Fibroblast of lung (primary cell): ENCODE measurements at regions not wholly inside any gene's neighbourhood (a gene's known extent, or its start where the extent isn't known, plus 50 kb on each side); places are given as distances from the start of the nearest gene placed in this dataset.
A peak's percentile ranks its signal among the peaks of the same experiment; 100 is the strongest.

Source experiments
- DNase-seq, 2 donors: peaks; one replicate each; pipeline versions ENCODE4 v3.0.0 to v3.0.0-alpha.2; 2010; ENCODE audit warnings: low read depth in 2 of 2
- H2AFZ ChIP-seq: 2 replicates; pipeline ENCODE4 v1.5.1; 2012; ENCODE audit warnings: low read length, control low read depth, inconsistent platforms
- H3K27ac ChIP-seq: 2 replicates; pipeline ENCODE4 v1.5.1; 2011; ENCODE audit warnings: low read length, control low read depth; ENCODE audit not compliant: insufficient read depth
- H3K27me3 ChIP-seq: 2 replicates; pipeline ENCODE4 v1.5.1; 2011; ENCODE audit warnings: mild to moderate bottlenecking, low read length; ENCODE audit not compliant: control insufficient read depth, insufficient read depth
- H3K36me3 ChIP-seq: 2 replicates; pipeline ENCODE4 v1.5.1; 2011; ENCODE audit warnings: low read length; ENCODE audit not compliant: control insufficient read depth, insufficient read depth
- H3K4me1 ChIP-seq: 2 replicates; pipeline ENCODE4 v1.5.1; 2011; ENCODE audit warnings: low read length; ENCODE audit not compliant: control insufficient read depth, insufficient read depth; ENCODE audit errors: extremely low read depth
- H3K4me2 ChIP-seq: 2 replicates; pipeline ENCODE4 v1.5.1; 2011; ENCODE audit warnings: low read length, control low read depth; ENCODE audit not compliant: insufficient read depth; ENCODE audit errors: extremely low read depth
- H3K4me3 ChIP-seq, 4 experiments: fragments of 200-600 bp in 1 of 4; sonication (generic) in 1 of 4; replicated peaks in 1 of 4; 2 replicates each; pipeline ENCODE4 v1.5.1; 2011 to 2016; ENCODE audit warnings: low read length in 4 of 4, low read depth in 3 of 4, mild to moderate bottlenecking in 3 of 4, control low read depth in 2 of 4, inconsistent platforms in 1 of 4, mixed read lengths in 1 of 4; ENCODE audit not compliant: insufficient read depth in 1 of 4; ENCODE audit errors: control extremely low read depth in 1 of 4
- H3K79me2 ChIP-seq: 2 replicates; pipeline ENCODE4 v1.5.1; 2012; ENCODE audit warnings: mild to moderate bottlenecking, low read length, inconsistent platforms; ENCODE audit not compliant: control insufficient read depth, insufficient read depth
- H3K9ac ChIP-seq: 2 replicates; pipeline ENCODE4 v1.5.1; 2011; ENCODE audit warnings: mild to moderate bottlenecking, low read length, control low read depth; ENCODE audit not compliant: insufficient read depth
- H3K9me3 ChIP-seq: 2 replicates; pipeline ENCODE4 v1.5.1; 2012; ENCODE audit warnings: low read depth, low read length; ENCODE audit not compliant: control insufficient read depth, insufficient read depth
- H4K20me1 ChIP-seq: 2 replicates; pipeline ENCODE4 v1.5.1; 2011; ENCODE audit warnings: low read length; ENCODE audit not compliant: control insufficient read depth, insufficient read depth; ENCODE audit errors: extremely low read depth
- EZH2 ChIP-seq: IDR thresholded peaks from 2 replicates; pipeline ENCODE4 v1.5.1; 2012; ENCODE audit warnings: low read length, control low read depth, mild to moderate bottlenecking; ENCODE audit errors: missing control alignments
- TF ChIP-seq, protein P1 (sequence below), 2 donors: IDR thresholded peaks in 1 of 2; conservative IDR thresholded peaks in 1 of 2; 1 replicate in 1 of 2; 2 replicates in 1 of 2; pipeline ENCODE4 v1.5.1; 2011 to 2012; ENCODE audit warnings: low read length in 2 of 2, control low read depth in 1 of 2, inconsistent platforms in 1 of 2, low read depth in 1 of 2, mild to moderate bottlenecking in 1 of 2

DNA sequence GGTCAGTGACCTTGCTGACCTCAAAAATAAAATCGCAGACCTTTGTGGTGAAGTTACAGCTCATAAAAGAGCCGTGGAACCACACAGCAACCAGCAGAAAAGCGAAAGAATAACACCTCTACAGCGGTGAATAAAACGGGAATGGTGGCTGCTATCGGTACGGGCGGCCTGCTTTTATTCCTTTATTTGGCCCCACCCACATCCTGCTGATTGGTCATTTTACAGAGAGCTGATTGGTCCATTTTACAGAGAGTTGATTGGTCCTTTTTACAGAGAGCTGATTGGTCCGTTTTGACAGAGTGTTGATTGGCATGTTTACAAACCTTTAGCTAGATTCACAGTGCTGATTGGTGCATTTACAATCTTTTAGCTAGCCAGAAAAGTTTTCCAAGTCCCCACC, 80.7 kb upstream of the ATP10A start:
- TF ChIP-seq, protein P1, sequence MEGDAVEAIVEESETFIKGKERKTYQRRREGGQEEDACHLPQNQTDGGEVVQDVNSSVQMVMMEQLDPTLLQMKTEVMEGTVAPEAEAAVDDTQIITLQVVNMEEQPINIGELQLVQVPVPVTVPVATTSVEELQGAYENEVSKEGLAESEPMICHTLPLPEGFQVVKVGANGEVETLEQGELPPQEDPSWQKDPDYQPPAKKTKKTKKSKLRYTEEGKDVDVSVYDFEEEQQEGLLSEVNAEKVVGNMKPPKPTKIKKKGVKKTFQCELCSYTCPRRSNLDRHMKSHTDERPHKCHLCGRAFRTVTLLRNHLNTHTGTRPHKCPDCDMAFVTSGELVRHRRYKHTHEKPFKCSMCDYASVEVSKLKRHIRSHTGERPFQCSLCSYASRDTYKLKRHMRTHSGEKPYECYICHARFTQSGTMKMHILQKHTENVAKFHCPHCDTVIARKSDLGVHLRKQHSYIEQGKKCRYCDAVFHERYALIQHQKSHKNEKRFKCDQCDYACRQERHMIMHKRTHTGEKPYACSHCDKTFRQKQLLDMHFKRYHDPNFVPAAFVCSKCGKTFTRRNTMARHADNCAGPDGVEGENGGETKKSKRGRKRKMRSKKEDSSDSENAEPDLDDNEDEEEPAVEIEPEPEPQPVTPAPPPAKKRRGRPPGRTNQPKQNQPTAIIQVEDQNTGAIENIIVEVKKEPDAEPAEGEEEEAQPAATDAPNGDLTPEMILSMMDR (conservative IDR thresholded peaks at IDR 0.05 in 1 of 2, IDR thresholded peaks at IDR 0.05 in 1 of 2; ENCODE audit: low read depth in 1 of 2, low read length in 2 of 2) = no peak
- no peak for TF ChIP-seq EZH2
- Histone ChIP-seq H3K9me3 (no peaks in the 10 kb centered on the region), H3K79me2 (no peaks in the 10 kb centered on the region), H3K36me3 (no peaks in the 10 kb centered on the region), H2AFZ (no peak overlapping the region), H3K9ac (no peak overlapping the region), H3K4me2 (no peak overlapping the region), H3K4me3 (no peak overlapping the region), H3K27ac (no peak overlapping the region), H3K27me3 (no peaks in the 10 kb centered on the region), H4K20me1 (no peaks in the 10 kb centered on the region), H3K4me1 (no peaks in the 10 kb centered on the region)
- DNase-seq = no peak

DNA sequence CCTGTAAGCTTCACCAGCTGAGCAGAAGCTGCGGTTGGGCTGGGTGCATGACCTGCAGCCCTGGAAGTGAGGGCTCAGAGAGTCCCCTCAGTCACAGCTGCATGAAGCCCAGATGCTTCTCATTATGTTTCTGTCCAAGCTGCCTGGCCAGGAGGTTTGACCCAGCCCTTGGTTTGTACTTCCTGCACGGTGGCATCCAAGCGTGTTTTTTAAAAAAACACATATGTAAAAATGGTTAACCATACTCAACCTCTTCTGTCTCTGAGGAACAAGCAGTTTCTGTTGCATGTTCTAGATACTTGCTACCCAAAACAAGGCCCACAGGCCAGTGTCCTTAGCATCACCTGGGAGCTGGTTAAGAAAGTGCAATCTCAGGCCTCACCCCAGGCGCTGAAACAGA, 76.0 kb upstream of the ATP10A start:
- TF ChIP-seq, protein P1 (conservative IDR thresholded peaks at IDR 0.05 in 1 of 2, IDR thresholded peaks at IDR 0.05 in 1 of 2; ENCODE audit: low read depth in 1 of 2, low read length in 2 of 2) = no peak
- no peak for TF ChIP-seq EZH2
- H3K4me3 ChIP-seq = no peak overlapping the region
- peak in 1 of 2 donors; percentile 7 for DNase-seq
- no peaks in the 10 kb centered on the region for H3K4me1 ChIP-seq
- no peaks in the 10 kb centered on the region for H3K36me3 ChIP-seq
- H2AFZ ChIP-seq = no peak overlapping the region
- no peaks in the 10 kb centered on the region for H4K20me1 ChIP-seq
- H3K9me3 ChIP-seq = no peaks in the 10 kb centered on the region
- no peak overlapping the region for H3K4me2 ChIP-seq
- H3K79me2 ChIP-seq = no peaks in the 10 kb centered on the region
- no peaks in the 10 kb centered on the region for H3K27me3 ChIP-seq
- H3K27ac ChIP-seq = no peak overlapping the region
- H3K9ac ChIP-seq = no peak overlapping the region

DNA sequence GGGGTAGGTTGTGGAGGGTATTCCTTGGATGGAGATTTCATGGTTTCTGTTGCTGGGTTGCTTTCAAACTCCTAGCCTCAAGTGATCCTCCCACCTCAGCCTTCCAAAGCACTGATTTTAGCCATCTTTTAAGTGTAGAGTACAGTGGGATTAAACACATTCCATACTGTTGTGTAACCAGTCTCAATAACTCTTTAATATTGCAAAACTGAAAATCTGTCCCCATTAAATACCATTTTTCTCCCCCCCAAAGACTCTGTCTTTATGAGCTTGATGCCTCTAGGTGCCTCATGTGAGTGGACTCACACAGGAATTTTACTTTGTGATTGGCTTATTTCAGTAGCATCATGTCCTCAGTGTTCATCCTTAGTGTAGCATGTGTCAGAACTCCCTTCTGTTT, 74.7 kb upstream of the ATP10A start:
- no peak overlapping the region for H3K4me3 ChIP-seq
- no peak for TF ChIP-seq EZH2
- TF ChIP-seq, protein P1 (conservative IDR thresholded peaks at IDR 0.05 in 1 of 2, IDR thresholded peaks at IDR 0.05 in 1 of 2; ENCODE audit: low read depth in 1 of 2, low read length in 2 of 2) = no peak
- H4K20me1 ChIP-seq = no peaks in the 10 kb centered on the region
- DNase-seq = no peak
- H3K4me1 ChIP-seq = peaks cover 4% of the 10 kb centered on the region
- no peak overlapping the region for H3K27ac ChIP-seq
- H3K79me2 ChIP-seq = no peaks in the 10 kb centered on the region
- no peak overlapping the region for H3K9ac ChIP-seq
- H3K27me3 ChIP-seq = no peaks in the 10 kb centered on the region
- H3K36me3 ChIP-seq = no peaks in the 10 kb centered on the region
- H3K9me3 ChIP-seq = no peaks in the 10 kb centered on the region
- H2AFZ ChIP-seq = no peak overlapping the region
- H3K4me2 ChIP-seq = no peak overlapping the region
